ENCODE measurements at regions not wholly inside any gene's neighbourhood (a gene's known extent, or its start where the extent isn't known, plus 50 kb on each side); places are given as distances from the start of the nearest gene placed in this dataset.

- no peak for DNase-seq
Measured at GRCh38 chr18:41753826-41754225, 201.2 kb upstream of the PIK3C3 start.

- DNase-seq, result no peak
Measured at GRCh38 chr18:41752826-41753225, 202.2 kb upstream of the PIK3C3 start.

GRCh38 chr18:41751652-41752051 is 203.4 kb upstream of the PIK3C3 start:
- no peak for DNase-seq

GRCh38 chr18:41751161-41751560 is 203.9 kb upstream of the PIK3C3 start:
- DNase-seq, result no peak

GRCh38 chr18:41747723-41748242 is 207.3 kb upstream of the PIK3C3 start:
- DNase-seq, result no peak

GRCh38 chr18:41745166-41746049 is 209.6 kb upstream of the PIK3C3 start:
- DNase-seq, result peak; percentile 57 to 79

- DNase-seq, result no peak
Measured at GRCh38 chr18:41744421-41745030, 210.5 kb upstream of the PIK3C3 start.

GRCh38 chr18:41737218-41737617 is 217.8 kb upstream of the PIK3C3 start:
- no peak for DNase-seq

- DNase-seq, result no peak
Measured at GRCh38 chr18:41734917-41735316, 220.1 kb upstream of the PIK3C3 start.

- DNase-seq, result no peak
Measured at GRCh38 chr18:41732356-41732755, 222.7 kb upstream of the PIK3C3 start.

- DNase-seq, result no peak
Measured at GRCh38 chr18:41731884-41732283, 223.2 kb upstream of the PIK3C3 start.

GRCh38 chr18:41724195-41724594 is 230.8 kb upstream of the PIK3C3 start:
- DNase-seq, result no peak

- DNase-seq, result no peak
Measured at GRCh38 chr18:41721103-41721790, 233.8 kb upstream of the PIK3C3 start.

- DNase-seq, result no peak
Measured at GRCh38 chr18:41720226-41720625, 234.8 kb upstream of the PIK3C3 start.

- no peak for DNase-seq
Measured at GRCh38 chr18:41719808-41720207, 235.2 kb upstream of the PIK3C3 start.

- no peak for DNase-seq
Measured at GRCh38 chr18:41714872-41715271, 240.2 kb upstream of the PIK3C3 start.

- no peak for DNase-seq
Measured at GRCh38 chr18:41713969-41714825, 240.8 kb upstream of the PIK3C3 start.

- DNase-seq, result no peak
Measured at GRCh38 chr18:41706301-41706700, 248.7 kb upstream of the PIK3C3 start.

- no peak for DNase-seq
Measured at GRCh38 chr18:41703744-41704530, 251.1 kb upstream of the PIK3C3 start.

- no peak for DNase-seq
Measured at GRCh38 chr18:41700416-41700815, 254.6 kb upstream of the PIK3C3 start.

- peak; percentile 14 to 26 for DNase-seq
Measured at GRCh38 chr18:41695441-41695840, 259.6 kb upstream of the PIK3C3 start.

- no peak for DNase-seq
Measured at GRCh38 chr18:41693008-41693407, 262.0 kb upstream of the PIK3C3 start.
